A549 (cell line): ENCODE measurements at regions not wholly inside any gene's neighbourhood (a gene's known extent, or its start where the extent isn't known, plus 50 kb on each side); places are given as distances from the start of the nearest gene placed in this dataset.

Source experiments
- ATAC-seq, 2 experiments: fragments of 200-7000 bp in 1 of 2; fragments of >200 bp in 1 of 2; cut with Nextera tagmentation in 1 of 2; cut with Tn5 transposase in 1 of 2; 3 replicates each; pipeline versions ENCODE4 v1.8.0 to v1.9.1; 2018 to 2020; ENCODE audit warnings: mild to moderate bottlenecking in 1 of 2, moderate library complexity in 1 of 2
- CTCF ChIA-PET: fragments of 300-600 bp; sonication (Branson Sonifier 250); formaldehyde crosslinking; extraction: SDS; loops from one replicate; lab custom pipeline; 2021; ENCODE audit warnings: antibody characterized with exemption, inconsistent platforms; lab: Yijun Ruan, JAX
- POLR2A ChIA-PET: fragments of 350-600 bp; formaldehyde crosslinking; extraction: SDS; loops from one replicate; lab custom pipeline; 2021; ENCODE audit warnings: antibody characterized with exemption, inconsistent platforms; lab: Yijun Ruan, JAX
- DNase-seq, 2 experiments: peaks; one replicate each; pipeline versions ENCODE4 v3.0.0 to v3.0.0-alpha.2; 2011 to 2016; ENCODE audit warnings: low read depth in 1 of 2, low spot score in 1 of 2
- FAIRE-seq: peaks from 2 replicates; lab custom pipeline; 2011; peaks lifted over from hg19 to GRCh38; lab: Jason Lieb, UNC
- H3K27ac ChIP-seq, 2 experiments: fragments of >200 bp; sonication (Bioruptor Twin); formaldehyde crosslinking; 3 replicates each; pipeline ENCODE4 v1.5.1; 2016 to 2017
- H3K4me1 ChIP-seq: fragments of >200 bp; sonication (Bioruptor Twin); formaldehyde crosslinking; 3 replicates; pipeline ENCODE4 v1.6.1; 2016
- H3K4me2 ChIP-seq: fragments of >200 bp; sonication (Bioruptor Twin); formaldehyde crosslinking; 3 replicates; pipeline ENCODE4 v1.6.1; 2016
- H3K4me3 ChIP-seq: fragments of >200 bp; sonication (Bioruptor Twin); formaldehyde crosslinking; 3 replicates; pipeline ENCODE4 v1.5.1; 2016
- H3K9me3 ChIP-seq: fragments of >200 bp; sonication (Bioruptor Twin); formaldehyde crosslinking; 3 replicates; pipeline ENCODE4 v1.6.1; 2016
- CEBPB ChIP-seq, 2 experiments: fragments of >200 bp in 1 of 2; sonication (Bioruptor Twin) in 1 of 2; formaldehyde crosslinking in 1 of 2; IDR thresholded peaks; 2 replicates each; pipeline ENCODE4 v1.6.1; 2012 to 2016
- CHD2 ChIP-seq: fragments of 150-350 bp; IDR thresholded peaks from 2 replicates; pipeline ENCODE4 v1.6.1; 2014; ENCODE audit warnings: low read length; ENCODE audit not compliant: partially characterized antibody
- CTCF ChIP-seq: fragments of >200 bp; sonication (Bioruptor Twin); formaldehyde crosslinking; IDR thresholded peaks from 3 replicates; pipeline ENCODE4 v1.5.1; 2016
- EHMT2 ChIP-seq: fragments of 200-600 bp; sonication (generic); IDR thresholded peaks from 2 replicates; pipeline ENCODE4 v1.6.1; 2016; ENCODE audit warnings: antibody characterized with exemption, low read depth, mild to moderate bottlenecking, moderate library complexity
- ELK1 ChIP-seq: fragments of 150-350 bp; IDR thresholded peaks from 2 replicates; pipeline ENCODE4 v1.6.1; 2014; ENCODE audit warnings: low read depth, mild to moderate bottlenecking, low read length
- EP300 ChIP-seq, 2 experiments: fragments of >200 bp; sonication (Bioruptor Twin); formaldehyde crosslinking; IDR thresholded peaks; 2 replicates in 1 of 2; 3 replicates in 1 of 2; pipeline ENCODE4 v1.6.1; 2016 to 2017
- ESRRA ChIP-seq: fragments of 150-350 bp; IDR thresholded peaks from 2 replicates; pipeline ENCODE4 v1.6.1; 2014; ENCODE audit warnings: mild to moderate bottlenecking, low read length, borderline replicate concordance
- FOSL2 ChIP-seq, 2 experiments: fragments of 450-650 bp in 1 of 2; fragments of >200 bp in 1 of 2; sonication (Bioruptor Twin) in 1 of 2; formaldehyde crosslinking; IDR thresholded peaks; 2 replicates each; pipeline versions ENCODE4 v1.5.0 to v1.6.1; 2016 to 2020; ENCODE audit warnings: mild to moderate bottlenecking in 1 of 2, moderate library complexity in 1 of 2
- FOXS1 ChIP-seq: fragments of 250-450 bp; sonication (Bioruptor Pico); IDR thresholded peaks from 2 replicates; pipeline ENCODE4 v1.5.0; 2020; ENCODE audit warnings: mild to moderate bottlenecking, moderate library complexity
- HES2 ChIP-seq: fragments of >200 bp; sonication (Bioruptor Twin); formaldehyde crosslinking; IDR thresholded peaks from 2 replicates; pipeline ENCODE4 v1.6.1; 2016
- JUNB ChIP-seq: fragments of >200 bp; sonication (Bioruptor Twin); formaldehyde crosslinking; IDR thresholded peaks from 2 replicates; pipeline ENCODE4 v1.6.1; 2016
- MAFK ChIP-seq: fragments of 450-650 bp; IDR thresholded peaks from 2 replicates; pipeline ENCODE4 v1.6.1; 2014; ENCODE audit not compliant: partially characterized antibody
- NFE2L2 ChIP-seq: fragments of 150-350 bp; conservative IDR thresholded peaks from 2 replicates; pipeline ENCODE4 v1.6.1; 2014; ENCODE audit warnings: low read length
- NPAS2 ChIP-seq: fragments of 250-450 bp; sonication (Bioruptor Pico); IDR thresholded peaks from 2 replicates; pipeline ENCODE4 v1.8.0; 2022; ENCODE audit warnings: mild to moderate bottlenecking, moderate library complexity, borderline replicate concordance
- PBX3 ChIP-seq: IDR thresholded peaks from 2 replicates; pipeline ENCODE4 v1.6.1; 2012
- POLR2AphosphoS2 ChIP-seq: conservative IDR thresholded peaks from 2 replicates; pipeline ENCODE4 v1.6.1; 2012; ENCODE audit warnings: low read length, improper control_type of control experiment, inconsistent platforms
- RARB ChIP-seq: fragments of 250-450 bp; sonication (Bioruptor Pico); IDR thresholded peaks from 2 replicates; pipeline ENCODE4 v1.8.0; 2021; ENCODE audit warnings: mild to moderate bottlenecking, moderate library complexity
- REST ChIP-seq: fragments of 200-600 bp; sonication (generic); IDR thresholded peaks from 2 replicates; pipeline ENCODE4 v1.6.1; 2016; ENCODE audit warnings: antibody characterized with exemption, mild to moderate bottlenecking, moderate library complexity
- SMC3 ChIP-seq: fragments of >200 bp; sonication (Bioruptor Twin); formaldehyde crosslinking; IDR thresholded peaks from 3 replicates; pipeline ENCODE4 v1.6.1; 2018; ENCODE audit warnings: inconsistent platforms
- ZFP36 ChIP-seq: fragments of 450-650 bp; IDR thresholded peaks from 2 replicates; pipeline ENCODE4 v1.6.1; 2014; ENCODE audit warnings: borderline replicate concordance; ENCODE audit not compliant: partially characterized antibody
- ZNF302 ChIP-seq: fragments of 250-450 bp; sonication (Bioruptor Pico); IDR thresholded peaks from 2 replicates; pipeline ENCODE4 v1.9.0; 2021; ENCODE audit warnings: inconsistent platforms, mild to moderate bottlenecking, moderate library complexity
- WGBS: methylation state at CpG from one replicate; pipeline ENCODE4 v1.1.6; 2017; ENCODE audit errors: missing lambda C conversion rate; 5-methylcytosine and 5-hydroxymethylcytosine counted together

- Histone ChIP-seq H3K27ac (no peak overlapping the region), H3K4me3 (no peak overlapping the region), H3K4me2 (no peak overlapping the region), H3K9me3 (no peaks in the 10 kb centered on the region), H3K4me1 (no peaks in the 10 kb centered on the region)
- ChIA-PET POLR2A (no interaction called here), CTCF (interaction anchor here (1.1 kb wide), 1 partner anchor 888 kb away, joined by 3 read pairs; no protein-coding TSS in a partner anchor)
- TF ChIP-seq SMC3, result no peak
- TF ChIP-seq RARB, result no peak
- no peak for TF ChIP-seq EP300 (IDR thresholded peaks at IDR 0.05)
- TF ChIP-seq EHMT2, result no peak
- no peak for TF ChIP-seq JUNB
- TF ChIP-seq ESRRA, result no peak
- no peak for TF ChIP-seq NPAS2
- no peak for TF ChIP-seq HES2
- TF ChIP-seq REST, result no peak
- TF ChIP-seq ELK1, result no peak
- no peak for TF ChIP-seq CHD2
- no peak for TF ChIP-seq FOSL2 (IDR thresholded peaks at IDR 0.05)
- TF ChIP-seq FOSL2 (CRISPR knock-in tag; IDR thresholded peaks at IDR 0.05), result no peak
- TF ChIP-seq NFE2L2, result no peak
- TF ChIP-seq ZNF302 (CRISPR knock-in tag), result no peak
- no peak for TF ChIP-seq CTCF
- no peak for DNase-seq
- FAIRE-seq, result no peak
- no peak for ATAC-seq
- 29% methylated on average over 3 of the region's 3 CpGs for WGBS
Measured at GRCh38 chr2:228698963-228699362, 517.5 kb upstream of the SPHKAP start.

- 9% methylated on average over 3 of the region's 3 CpGs for WGBS
- Histone ChIP-seq H3K4me1 (no peaks in the 10 kb centered on the region), H3K4me3 (no peak overlapping the region), H3K27ac (no peak overlapping the region), H3K4me2 (no peak overlapping the region), H3K9me3 (no peaks in the 10 kb centered on the region)
- ChIA-PET POLR2A (no interaction called here), CTCF (interaction anchor here (1.1 kb wide), 1 partner anchor 8 kb away, joined by 3 read pairs; no protein-coding TSS in a partner anchor)
- DNase-seq, result no peak
- TF ChIP-seq ZFP36 (no peak), MAFK (no peak), CEBPB (IDR thresholded peaks at IDR 0.05) (no peak), ESRRA (no peak), FOXS1 (CRISPR knock-in tag) (no peak), PBX3 (no peak), CTCF (no peak), REST (no peak), POLR2AphosphoS2 (no peak)
- ATAC-seq, result 0 out of 6 replicates have a peak, but pooled peaks of 1 of the 2 experiments have one; percentile 39
- no peak for FAIRE-seq
Measured at GRCh38 chr2:228697456-228697855, 516.0 kb upstream of the SPHKAP start.
